Heart left ventricle (tissue), 13 donors: ENCODE measurements at regions not wholly inside any gene's neighbourhood (a gene's known extent, or its start where the extent isn't known, plus 50 kb on each side); places are given as distances from the start of the nearest gene placed in this dataset.
"Not testable (repeated sequence)": the region's sequence is repeated elsewhere in the genome, so short reads cannot be mapped to it uniquely, and the experiment has no call there.

Experiments
- POLR2A ChIP-seq, 2 donors: fragments of 450-650 bp; IDR thresholded peaks; one replicate each; pipeline ENCODE4 v1.6.1; 2017; ENCODE audit warnings: antibody characterized with exemption in 2 of 2, mild to moderate bottlenecking in 2 of 2, moderate library complexity in 2 of 2
- TF ChIP-seq, protein P1 (sequence below), 12 donors: fragments of 200-600 bp; sonication (generic) in 4 of 12; IDR thresholded peaks; one replicate each; pipeline versions ENCODE4 v1.5.0 to v1.8.0; 2018 to 2022; ENCODE audit warnings: antibody characterized with exemption in 12 of 12, mild to moderate bottlenecking in 5 of 12
- donor health status: ischemic (EF 13 %, LVEDD 7.1; RV severe dilation, severe dysfunction).
- donor health status: DM: no; HTN: yes; CAD: no.
- donor health status: DM: no; HTN: no; CAD: no.
- donor health status: ischemic (EF 25% LVEDD 6.9; RV normal size, moderate dysfunction).
- donor health status: ischemic (EF 25% LVEDD 5.7; RV mildly dilated, moderate dysfunction).
- donor health status: ischemic (EF 35%, LVEDD 5.7; RV mildly dilated, moderate dysfunction).
- donor health status: nonischemic (EF 11% LVEDD 7.7; RV severe dilation, severe dysfunction).
- donor health status: DM: yes; HTN: yes; CAD: no.
- donor health status: PGD.
- donor health status: ischemic (EF 29% LVEDD 5.4; RV normal size, mild dysfunction).
- donor health status: nonischemic (EF 23%, LVEDD 6.1; RV moderate dilation, normal function).

DNA sequence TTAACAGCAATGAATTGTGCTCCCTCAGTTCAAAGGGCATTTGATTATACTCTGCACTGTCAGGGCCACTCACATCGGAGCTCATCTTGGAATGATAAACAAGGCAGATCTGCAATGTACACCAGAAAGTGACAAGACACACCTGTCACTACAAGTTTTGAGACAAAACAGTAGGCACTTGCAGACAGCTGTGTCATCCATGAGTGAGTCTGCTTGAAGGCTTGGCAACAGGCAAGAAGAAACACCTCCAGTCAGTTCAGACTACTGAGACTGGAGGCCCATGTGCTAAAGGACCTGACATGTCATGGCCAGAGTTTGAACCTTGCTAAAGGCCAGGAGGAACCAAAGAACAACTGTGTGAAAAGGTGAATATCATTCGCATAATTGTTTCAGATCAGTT, 354.5 kb downstream of the CEP170 start:
- TF ChIP-seq, protein P1, sequence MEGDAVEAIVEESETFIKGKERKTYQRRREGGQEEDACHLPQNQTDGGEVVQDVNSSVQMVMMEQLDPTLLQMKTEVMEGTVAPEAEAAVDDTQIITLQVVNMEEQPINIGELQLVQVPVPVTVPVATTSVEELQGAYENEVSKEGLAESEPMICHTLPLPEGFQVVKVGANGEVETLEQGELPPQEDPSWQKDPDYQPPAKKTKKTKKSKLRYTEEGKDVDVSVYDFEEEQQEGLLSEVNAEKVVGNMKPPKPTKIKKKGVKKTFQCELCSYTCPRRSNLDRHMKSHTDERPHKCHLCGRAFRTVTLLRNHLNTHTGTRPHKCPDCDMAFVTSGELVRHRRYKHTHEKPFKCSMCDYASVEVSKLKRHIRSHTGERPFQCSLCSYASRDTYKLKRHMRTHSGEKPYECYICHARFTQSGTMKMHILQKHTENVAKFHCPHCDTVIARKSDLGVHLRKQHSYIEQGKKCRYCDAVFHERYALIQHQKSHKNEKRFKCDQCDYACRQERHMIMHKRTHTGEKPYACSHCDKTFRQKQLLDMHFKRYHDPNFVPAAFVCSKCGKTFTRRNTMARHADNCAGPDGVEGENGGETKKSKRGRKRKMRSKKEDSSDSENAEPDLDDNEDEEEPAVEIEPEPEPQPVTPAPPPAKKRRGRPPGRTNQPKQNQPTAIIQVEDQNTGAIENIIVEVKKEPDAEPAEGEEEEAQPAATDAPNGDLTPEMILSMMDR (IDR thresholded peaks at IDR 0.05): not testable (repeated sequence)
- TF ChIP-seq POLR2A (IDR thresholded peaks at IDR 0.05): not testable (repeated sequence)
